IMR-90 (cell line): ENCODE measurements at regions not wholly inside any gene's neighbourhood (a gene's known extent, or its start where the extent isn't known, plus 50 kb on each side); places are given as distances from the start of the nearest gene placed in this dataset.

ENCODE experiments used
- ATAC-seq: fragments of 200-7000 bp; cut with Tn5 transposase; 2 replicates; pipeline ENCODE4 v1.9.1; 2020; ENCODE audit warnings: low read depth, mild to moderate bottlenecking, moderate library complexity
- BruUV-seq: library from RNA; stranded (reverse); fragments of 400-500 nt; replicated peaks from 2 replicates; lab custom pipeline; 2021; lab: Mats Ljungman, UMichigan
- CTCF ChIA-PET: fragments of 300-600 bp; formaldehyde crosslinking; extraction: SDS; loops from one replicate; lab custom pipeline; 2021; ENCODE audit warnings: antibody characterized with exemption; lab: Yijun Ruan, JAX
- POLR2A ChIA-PET: fragments of 300-600 bp; sonication (Branson Sonifier 250); formaldehyde crosslinking; loops from one replicate; lab custom pipeline; 2022; ENCODE audit warnings: antibody characterized with exemption; ENCODE audit not compliant: unreplicated experiment; lab: Charles Lee
- DNase-seq: peaks from one replicate; pipeline ENCODE4 v3.0.0; 2013
- H2AFZ ChIP-seq: replicated peaks from 2 replicates; pipeline ENCODE3; 2013; ENCODE audit warnings: low read length, mild to moderate bottlenecking; ENCODE audit not compliant: poor library complexity
- H2AK5ac ChIP-seq: 2 replicates; pipeline ENCODE4 v1.6.1; 2013; ENCODE audit warnings: low read depth, low read length, inconsistent platforms
- H2AK9ac ChIP-seq: replicated peaks from 2 replicates; pipeline ENCODE3; 2013; ENCODE audit warnings: mild to moderate bottlenecking, low read depth, low read length, moderate library complexity; ENCODE audit not compliant: poor library complexity
- H2BK120ac ChIP-seq: 2 replicates; pipeline ENCODE4 v1.6.1; 2013; ENCODE audit warnings: low read depth, low read length, inconsistent platforms
- H2BK15ac ChIP-seq: 3 replicates; pipeline ENCODE4 v1.6.1; 2013; ENCODE audit warnings: low read depth, low read length, inconsistent platforms
- H2BK20ac ChIP-seq: 2 replicates; pipeline ENCODE4 v1.6.1; 2013; ENCODE audit warnings: low read depth, mild to moderate bottlenecking, inconsistent platforms, low read length, moderate library complexity
- H2BK5ac ChIP-seq: 2 replicates; pipeline ENCODE4 v1.6.1; 2013; ENCODE audit warnings: mild to moderate bottlenecking, low read depth, low read length, inconsistent platforms; ENCODE audit not compliant: poor library complexity, severe bottlenecking
- H3K14ac ChIP-seq: replicated peaks from 2 replicates; pipeline ENCODE4 v1.6.1; 2013; ENCODE audit warnings: low read depth, low read length, inconsistent platforms
- H3K18ac ChIP-seq: 2 replicates; pipeline ENCODE4 v1.6.1; 2013; ENCODE audit warnings: low read depth, low read length, control low read depth
- H3K23ac ChIP-seq: 2 replicates; pipeline ENCODE4 v1.6.1; 2013; ENCODE audit warnings: low read depth, low read length, inconsistent platforms
- H3K27ac ChIP-seq: 2 replicates; pipeline ENCODE4 v1.5.1; 2013; ENCODE audit warnings: mild to moderate bottlenecking, control low read depth, low read length; ENCODE audit not compliant: insufficient read depth
- H3K27me3 ChIP-seq: 2 replicates; pipeline ENCODE4 v1.6.1; 2013; ENCODE audit warnings: low read length; ENCODE audit not compliant: control insufficient read depth, insufficient read depth
- H3K36me3 ChIP-seq: 2 replicates; pipeline ENCODE4 v1.6.1; 2013; ENCODE audit warnings: low read length, mixed read lengths; ENCODE audit not compliant: control insufficient read depth, insufficient read depth
- H3K4ac ChIP-seq: 2 replicates; pipeline ENCODE4 v1.6.1; 2013; ENCODE audit warnings: low read depth, low read length, inconsistent platforms
- H3K4me1 ChIP-seq: 2 replicates; pipeline ENCODE4 v1.6.1; 2013; ENCODE audit warnings: low read length, mixed read lengths; ENCODE audit not compliant: control insufficient read depth, insufficient read depth
- H3K4me2 ChIP-seq: 2 replicates; pipeline ENCODE4 v1.6.1; 2013; ENCODE audit warnings: low read depth, mild to moderate bottlenecking, control low read depth, low read length, moderate library complexity
- H3K4me3 ChIP-seq: 2 replicates; pipeline ENCODE4 v1.5.1; 2013; ENCODE audit warnings: low read depth, mild to moderate bottlenecking, control low read depth, low read length, moderate library complexity; ENCODE audit not compliant: insufficient read depth
- H3K56ac ChIP-seq: 2 replicates; pipeline ENCODE4 v1.6.1; 2013; ENCODE audit warnings: low read length, inconsistent platforms; ENCODE audit not compliant: insufficient read depth; ENCODE audit errors: extremely low read depth
- H3K79me1 ChIP-seq, 2 experiments: 2 replicates each; pipeline ENCODE4 v1.6.1; 2013; ENCODE audit warnings: low read length in 2 of 2, inconsistent platforms in 1 of 2, low read depth in 1 of 2
- H3K9ac ChIP-seq: 2 replicates; pipeline ENCODE4 v1.6.1; 2013; ENCODE audit warnings: low read depth, low read length, control low read depth
- H3K9me1 ChIP-seq: 2 replicates; pipeline ENCODE4 v1.6.1; 2013; ENCODE audit warnings: low read length, inconsistent platforms; ENCODE audit not compliant: insufficient read depth
- H3K9me3 ChIP-seq: 2 replicates; pipeline ENCODE4 v1.6.1; 2013; ENCODE audit warnings: low read length; ENCODE audit not compliant: control insufficient read depth, insufficient read depth
- H4K20me1 ChIP-seq: 2 replicates; pipeline ENCODE4 v1.6.1; 2013; ENCODE audit warnings: low read length, inconsistent platforms; ENCODE audit not compliant: insufficient read depth
- H4K5ac ChIP-seq: 2 replicates; pipeline ENCODE4 v1.6.1; 2013; ENCODE audit warnings: mild to moderate bottlenecking, low read depth, low read length, control low read depth
- H4K8ac ChIP-seq, 2 experiments: 2 replicates each; pipeline ENCODE4 v1.6.1; 2013; ENCODE audit warnings: low read depth in 2 of 2, low read length in 2 of 2, control low read depth in 1 of 2, inconsistent platforms in 1 of 2
- H4K91ac ChIP-seq: 2 replicates; pipeline ENCODE4 v1.6.1; 2013; ENCODE audit warnings: low read depth, low read length, inconsistent platforms; ENCODE audit not compliant: insufficient read depth
- CEBPB ChIP-seq: IDR thresholded peaks from 2 replicates; pipeline ENCODE4 v1.6.1; 2012; ENCODE audit warnings: low read depth, low read length, improper control_type of control experiment
- MAFK ChIP-seq: IDR thresholded peaks from 2 replicates; pipeline ENCODE4 v1.6.1; 2012; ENCODE audit warnings: low read depth, low read length, improper control_type of control experiment
- MAZ ChIP-seq: IDR thresholded peaks from 2 replicates; pipeline ENCODE4 v1.6.1; 2012; ENCODE audit warnings: low read depth, mild to moderate bottlenecking, low read length, improper control_type of control experiment, moderate library complexity, borderline replicate concordance
- NFE2L2 ChIP-seq: fragments of 150-350 bp; IDR thresholded peaks from 2 replicates; pipeline ENCODE4 v1.6.1; 2016; ENCODE audit warnings: low read depth, mild to moderate bottlenecking, low read length
- RAD21 ChIP-seq: IDR thresholded peaks from 2 replicates; pipeline ENCODE4 v1.6.1; 2012; ENCODE audit warnings: low read length, improper control_type of control experiment
- RCOR1 ChIP-seq: IDR thresholded peaks from 2 replicates; pipeline ENCODE4 v1.6.1; 2012; ENCODE audit warnings: mild to moderate bottlenecking, low read length, improper control_type of control experiment; ENCODE audit not compliant: insufficient replicate concordance
- RFX5 ChIP-seq: IDR thresholded peaks from 2 replicates; pipeline ENCODE4 v1.8.0; 2012; ENCODE audit warnings: low read depth, mild to moderate bottlenecking, low read length, moderate library complexity
- WGBS, 2 experiments: methylation state at CpG; one replicate each; pipeline versions ENCODE4 v1.1.5 to v1.1.7; 2013; ENCODE audit warnings: missing lambda C conversion rate in 2 of 2; ENCODE audit not compliant: insufficient read length in 1 of 2; ENCODE audit errors: extremely low coverage in 2 of 2; 5-methylcytosine and 5-hydroxymethylcytosine counted together
- dilution Hi-C: fragments of 300-500 bp; cut with HindIII; formaldehyde crosslinking; loops from one replicate; pipeline ENCODE4 v1.14.3; 2018; ENCODE audit warnings: low sequenced_read_pairs; ENCODE audit not compliant: unreplicated experiment
- in situ Hi-C: fragments of 300-500 bp; cut with MboI; formaldehyde crosslinking; loops from 3 replicates; pipeline ENCODE4 v1.14.3; 2019; ENCODE audit warnings: low sequenced_read_pairs, inconsistent platforms, mixed read lengths
- intact Hi-C: fragments of 100-400 bp; cut with micrococcal nuclease; formaldehyde crosslinking; loops from 2 replicates; pipeline ENCODE4 v1.10.0; 2022

GRCh38 chr2:17311106-17311619 lies 207.1 kb downstream of the RAD51AP2 start:
- no peaks in the 10 kb centered on the region for H3K79me1 ChIP-seq
- H2BK15ac ChIP-seq: no peak overlapping the region
- H3K4me3 ChIP-seq: no peak overlapping the region
- no peak overlapping the region for H3K27ac ChIP-seq
- no peak overlapping the region for H3K18ac ChIP-seq
- no peaks in the 10 kb centered on the region for H3K9me1 ChIP-seq
- no peak overlapping the region for H3K14ac ChIP-seq
- H2BK5ac ChIP-seq: no peak overlapping the region
- H3K9ac ChIP-seq: no peak overlapping the region
- POLR2A ChIA-PET: no interaction called here
- H3K56ac ChIP-seq: no peak overlapping the region
- no peaks in the 10 kb centered on the region for H3K4me1 ChIP-seq
- H3K36me3 ChIP-seq: no peaks in the 10 kb centered on the region
- H4K5ac ChIP-seq: no peak overlapping the region
- dilution Hi-C loops (no loop called here), intact Hi-C loops (no loop called here), in situ Hi-C loops (no loop called here)
- TF ChIP-seq MAZ: no peak
- no peak for TF ChIP-seq RCOR1
- no peak for TF ChIP-seq CEBPB
- TF ChIP-seq RAD21: no peak
- TF ChIP-seq NFE2L2: no peak
- TF ChIP-seq RFX5: no peak
- no peak for TF ChIP-seq MAFK
- H2AK9ac ChIP-seq: no peak overlapping the region
- no peak overlapping the region for H2AK5ac ChIP-seq
- H3K23ac ChIP-seq: no peak overlapping the region
- H2AFZ ChIP-seq: no peak overlapping the region
- no peak overlapping the region for H2BK120ac ChIP-seq
- no peak for DNase-seq
- no peak overlapping the region for H2BK20ac ChIP-seq
- no TSS peak for BruUV-seq
- WGBS, 2 experiments: no CpG with 5 or more reads among the region's 2 CpGs
- no peak overlapping the region for H4K91ac ChIP-seq
- no peak overlapping the region for H4K8ac ChIP-seq
- H3K4me2 ChIP-seq: no peak overlapping the region
- no peaks in the 10 kb centered on the region for H3K9me3 ChIP-seq
- no peaks in the 10 kb centered on the region for H3K27me3 ChIP-seq
- no peaks in the 10 kb centered on the region for H4K20me1 ChIP-seq
- ATAC-seq: no peak
- no peak overlapping the region for H3K4ac ChIP-seq
- CTCF ChIA-PET: interaction anchor here (1.7 kb wide), 1 partner anchor 536 kb away, joined by 4 read pairs; no protein-coding TSS in a partner anchor
